ENCODE measurements at regions not wholly inside any gene's neighbourhood (a gene's known extent, or its start where the extent isn't known, plus 50 kb on each side); places are given as distances from the start of the nearest gene placed in this dataset.

- intact Hi-C loops (cut with DNase I), result no loop called here
Observed at GRCh38 chr7:16028636-16029035, 342.2 kb upstream of the MEOX2 start.

GRCh38 chr7:16028103-16028502 lies 341.6 kb upstream of the MEOX2 start:
- no peak for DNase-seq
- intact Hi-C loops (cut with DNase I), result no loop called here

More at GRCh38 chr7:16028636-16029035, 342.2 kb upstream of the MEOX2 start:
- DNase-seq, result no peak

- intact Hi-C loops (cut with DNase I), result no loop called here
- DNase-seq, result no peak
Observed at GRCh38 chr7:16027396-16027795, 340.9 kb upstream of the MEOX2 start.

- intact Hi-C loops (cut with DNase I), result no loop called here
- DNase-seq, result no peak
Observed at GRCh38 chr7:16026253-16027020, 340.0 kb upstream of the MEOX2 start.

GRCh38 chr7:16025696-16026095 lies 339.2 kb upstream of the MEOX2 start:
- no peak for DNase-seq
- intact Hi-C loops (cut with DNase I), result no loop called here

- DNase-seq, result no peak
- intact Hi-C loops (cut with DNase I), result no loop called here
Observed at GRCh38 chr7:16023503-16023902, 337.0 kb upstream of the MEOX2 start.

- DNase-seq, result no peak
- intact Hi-C loops (cut with DNase I), result no loop called here
Observed at GRCh38 chr7:16023046-16023445, 336.6 kb upstream of the MEOX2 start.

- intact Hi-C loops (cut with DNase I), result no loop called here
- no peak for DNase-seq
Observed at GRCh38 chr7:16021851-16022250, 335.4 kb upstream of the MEOX2 start.

- intact Hi-C loops (cut with DNase I), result no loop called here
Observed at GRCh38 chr7:16015981-16016380, 329.5 kb upstream of the MEOX2 start.

GRCh38 chr7:16014031-16014430 lies 327.5 kb upstream of the MEOX2 start:
- intact Hi-C loops (cut with DNase I), result no loop called here
- DNase-seq, result no peak

More at GRCh38 chr7:16015981-16016380, 329.5 kb upstream of the MEOX2 start:
- no peak for DNase-seq

GRCh38 chr7:16007911-16008310 lies 321.4 kb upstream of the MEOX2 start:
- no peak for DNase-seq
- intact Hi-C loops (cut with DNase I), result no loop called here

- intact Hi-C loops (cut with DNase I), result no loop called here
- DNase-seq, result no peak
Observed at GRCh38 chr7:16004702-16005101, 318.2 kb upstream of the MEOX2 start.

GRCh38 chr7:16001477-16001876 lies 315.0 kb upstream of the MEOX2 start:
- intact Hi-C loops (cut with DNase I), result no loop called here
- peak in 2 of 10 donors; percentile 59 to 61 for DNase-seq

- no peak for DNase-seq
- intact Hi-C loops (cut with DNase I), result no loop called here
Observed at GRCh38 chr7:15998617-15999016, 312.1 kb upstream of the MEOX2 start.

GRCh38 chr7:15995027-15995426 lies 308.5 kb upstream of the MEOX2 start:
- DNase-seq, result peak in 2 of 10 donors; percentile 7 to 61

GRCh38 chr7:15989194-15989593 lies 302.7 kb upstream of the MEOX2 start:
- intact Hi-C loops (cut with DNase I), result no loop called here

More at GRCh38 chr7:15995027-15995426, 308.5 kb upstream of the MEOX2 start:
- intact Hi-C loops (cut with DNase I), result no loop called here

GRCh38 chr7:15985587-15986384 lies 299.3 kb upstream of the MEOX2 start:
- intact Hi-C loops (cut with DNase I), result no loop called here
- no peak for DNase-seq

More at GRCh38 chr7:15989194-15989593, 302.7 kb upstream of the MEOX2 start:
- DNase-seq, result peak in 3 of 10 donors; percentile 23 to 80 (median 67)

GRCh38 chr7:15977663-15978062 lies 291.2 kb upstream of the MEOX2 start:
- DNase-seq, result no peak
- intact Hi-C loops (cut with DNase I), result no loop called here

GRCh38 chr7:15972862-15973275 lies 286.4 kb upstream of the MEOX2 start:
- intact Hi-C loops (cut with DNase I), result no loop called here
- no peak for DNase-seq

GRCh38 chr7:15967551-15967950 lies 281.1 kb upstream of the MEOX2 start:
- intact Hi-C loops (cut with DNase I), result no loop called here

GRCh38 chr7:15967121-15967520 lies 280.6 kb upstream of the MEOX2 start:
- intact Hi-C loops (cut with DNase I), result no loop called here
- no peak for DNase-seq

More at GRCh38 chr7:15967551-15967950, 281.1 kb upstream of the MEOX2 start:
- DNase-seq, result no peak

- DNase-seq, result no peak
- intact Hi-C loops (cut with DNase I), result no loop called here
Observed at GRCh38 chr7:15963206-15963605, 276.7 kb upstream of the MEOX2 start.
